Transverse colon (tissue), 4 donors: ENCODE measurements at regions not wholly inside any gene's neighbourhood (a gene's known extent, or its start where the extent isn't known, plus 50 kb on each side); places are given as distances from the start of the nearest gene placed in this dataset.

Source experiments
- CTCF ChIP-seq, 5 experiments: fragments of 200-600 bp in 3 of 5; fragments of 450-650 bp in 2 of 5; sonication (generic) in 3 of 5; IDR thresholded peaks; 1 replicate in 2 of 5; 2 replicates in 3 of 5; pipeline ENCODE4 v1.5.1; 2016 to 2017; ENCODE audit warnings: antibody characterized with exemption in 5 of 5, inconsistent platforms in 3 of 5, mild to moderate bottlenecking in 2 of 5, moderate library complexity in 1 of 5
- EP300 ChIP-seq: sonication (generic); formaldehyde crosslinking; IDR thresholded peaks from one replicate; pipeline ENCODE4 v1.6.1; 2017; ENCODE audit warnings: antibody characterized with exemption, low read depth
- POLR2A ChIP-seq: fragments of 450-650 bp; IDR thresholded peaks from one replicate; pipeline ENCODE4 v1.6.1; 2016; ENCODE audit warnings: antibody characterized with exemption, mild to moderate bottlenecking, moderate library complexity
- POLR2AphosphoS5 ChIP-seq, 3 donors: sonication (generic); formaldehyde crosslinking; IDR thresholded peaks; one replicate each; pipeline ENCODE4 v1.6.1; 2016; ENCODE audit warnings: antibody characterized with exemption in 3 of 3

DNA sequence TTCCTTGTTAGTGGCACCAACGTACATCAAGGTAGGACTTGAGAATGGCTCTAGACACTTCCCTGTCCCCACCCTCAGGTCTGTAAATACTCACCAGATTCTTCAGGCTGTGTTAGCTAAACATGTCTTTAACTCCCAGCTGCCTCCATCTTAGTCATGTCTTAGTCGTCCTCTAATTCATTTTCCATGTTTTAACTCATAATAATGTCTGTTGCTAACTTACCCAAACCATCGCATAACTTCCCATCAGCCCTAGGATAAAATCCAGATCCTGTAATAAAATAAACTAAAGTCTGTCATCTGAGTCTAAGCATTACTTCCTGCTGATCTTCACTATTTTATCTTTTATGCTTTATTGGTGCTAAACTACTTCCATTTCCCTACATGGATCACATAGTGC, 600.0 kb upstream of the CELF2 start:
- no peak for TF ChIP-seq POLR2A
- no peak for TF ChIP-seq CTCF (IDR thresholded peaks at IDR 0.05)
- peak in 1 of 3 donors; percentile 19 for TF ChIP-seq POLR2AphosphoS5 (IDR thresholded peaks at IDR 0.05)
- no peak for TF ChIP-seq EP300
